Epithelial cell of prostate (primary cell): ENCODE measurements at regions not wholly inside any gene's neighbourhood (a gene's known extent, or its start where the extent isn't known, plus 50 kb on each side); places are given as distances from the start of the nearest gene placed in this dataset.

Experiments
- DNase-seq: peaks from one replicate; pipeline ENCODE4 v3.0.0-alpha.2; 2011; ENCODE audit warnings: low read depth, low spot score
- H3K27ac ChIP-seq: fragments of 450-650 bp; 2 replicates; pipeline ENCODE4 v1.5.1; 2017; ENCODE audit warnings: mild to moderate bottlenecking

DNA sequence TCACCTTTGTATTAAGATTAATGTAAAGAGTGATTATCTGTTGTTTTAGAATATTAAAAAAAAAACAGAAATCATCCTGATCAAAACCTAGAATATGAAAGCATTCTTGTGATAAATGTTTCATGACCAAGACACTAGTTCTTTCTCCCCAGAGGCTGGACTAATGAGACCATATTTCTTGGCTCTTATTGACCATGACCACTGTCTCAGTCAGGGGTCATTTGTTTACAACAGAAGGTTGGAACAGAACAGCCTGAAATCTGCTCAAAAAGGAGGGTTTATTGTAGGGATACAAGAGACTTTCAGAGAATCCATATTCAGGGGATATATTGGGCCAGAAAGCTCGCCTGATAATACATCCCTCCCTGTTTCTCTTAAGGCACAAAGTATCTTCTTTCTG is 87.7 kb downstream of the TMEM30B start:
- H3K27ac ChIP-seq = no peak overlapping the region
- DNase-seq = no peak

GRCh38 chr14:61192989-61193388 is 88.1 kb downstream of the TMEM30B start:
- no peak overlapping the region for H3K27ac ChIP-seq
- DNase-seq = no peak

DNA sequence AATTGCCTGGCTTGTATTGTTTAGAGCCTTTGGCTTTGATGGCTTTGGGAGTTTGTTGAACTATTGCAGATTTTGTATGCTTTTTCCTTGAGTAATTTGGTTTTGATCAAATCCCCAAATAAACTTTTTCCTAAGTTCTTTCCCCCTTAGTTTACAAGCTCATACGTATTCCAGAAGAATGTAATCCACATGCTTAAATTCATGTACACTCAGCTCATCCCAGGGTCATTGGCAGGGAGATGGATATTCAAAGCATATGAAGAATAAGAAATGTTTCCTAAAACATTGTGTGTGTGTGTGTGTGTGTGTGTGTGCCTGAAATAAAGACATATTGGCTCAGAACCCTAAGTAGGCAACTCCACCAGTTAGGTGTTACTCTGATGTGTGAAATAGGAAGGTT is 89.4 kb downstream of the TMEM30B start:
- no peak overlapping the region for H3K27ac ChIP-seq
- DNase-seq = no peak

DNA sequence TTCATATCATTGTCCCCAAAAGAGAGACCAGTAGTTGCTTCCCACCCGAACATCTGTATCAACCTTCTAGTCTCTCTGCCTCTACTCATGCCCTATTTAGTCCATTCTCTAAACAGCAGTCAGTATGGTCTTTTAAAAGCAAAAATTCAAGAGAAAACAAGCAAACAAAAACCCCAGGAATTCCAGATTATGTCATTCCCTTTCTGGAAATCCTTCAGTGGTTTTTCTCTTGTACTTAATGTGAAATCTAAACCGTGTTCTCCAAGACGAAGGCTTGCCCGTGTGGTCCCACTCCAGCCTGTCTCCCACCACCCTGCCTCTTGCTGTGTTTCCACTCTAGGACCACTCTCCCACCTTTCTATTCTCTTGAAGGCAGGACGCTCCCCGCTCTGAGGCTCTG is 90.8 kb downstream of the TMEM30B start:
- H3K27ac ChIP-seq = no peak overlapping the region
- no peak for DNase-seq

DNA sequence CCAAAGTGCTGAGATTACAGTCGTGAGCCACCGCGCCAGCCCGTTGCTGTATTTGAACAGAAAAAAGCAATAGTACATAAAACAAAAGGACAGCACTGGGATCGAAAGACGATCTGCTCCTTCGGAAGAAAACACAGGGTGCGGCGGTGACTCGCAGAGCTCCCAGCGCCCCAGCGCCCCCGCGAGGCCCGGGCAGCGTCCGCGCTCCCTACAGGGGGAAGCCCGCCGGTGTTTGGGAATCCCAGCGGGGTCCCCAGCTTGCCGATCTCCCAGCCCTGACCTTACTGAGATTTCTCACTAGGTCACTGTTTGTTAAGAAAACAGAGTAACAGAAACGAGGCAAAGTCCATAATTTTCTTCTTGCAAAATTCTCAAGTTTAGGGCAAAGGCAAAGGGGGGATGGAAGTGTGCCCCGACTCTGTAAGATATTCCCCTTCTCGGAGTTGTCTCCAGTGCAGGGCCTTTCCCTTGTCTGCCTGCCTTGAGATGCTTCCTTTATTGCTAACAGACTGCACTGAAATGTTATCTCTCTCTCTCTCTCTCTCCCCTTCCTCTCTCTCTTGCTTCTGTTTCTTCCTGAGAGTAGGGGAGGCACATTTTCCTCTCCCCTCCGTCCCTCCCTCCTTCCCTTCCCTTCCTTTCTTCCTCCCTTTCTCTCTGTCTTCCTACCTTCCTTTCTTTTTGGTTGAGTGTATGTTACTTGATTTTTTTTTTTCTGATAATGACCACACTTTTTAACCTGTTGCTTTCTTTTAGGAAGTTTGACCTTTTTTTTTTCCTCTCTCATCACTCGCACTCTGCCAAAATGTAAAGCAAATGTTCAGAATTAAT is 91.9 kb downstream of the TMEM30B start:
- H3K27ac ChIP-seq = peak overlapping the region; percentile 26
- DNase-seq = no peak

DNA sequence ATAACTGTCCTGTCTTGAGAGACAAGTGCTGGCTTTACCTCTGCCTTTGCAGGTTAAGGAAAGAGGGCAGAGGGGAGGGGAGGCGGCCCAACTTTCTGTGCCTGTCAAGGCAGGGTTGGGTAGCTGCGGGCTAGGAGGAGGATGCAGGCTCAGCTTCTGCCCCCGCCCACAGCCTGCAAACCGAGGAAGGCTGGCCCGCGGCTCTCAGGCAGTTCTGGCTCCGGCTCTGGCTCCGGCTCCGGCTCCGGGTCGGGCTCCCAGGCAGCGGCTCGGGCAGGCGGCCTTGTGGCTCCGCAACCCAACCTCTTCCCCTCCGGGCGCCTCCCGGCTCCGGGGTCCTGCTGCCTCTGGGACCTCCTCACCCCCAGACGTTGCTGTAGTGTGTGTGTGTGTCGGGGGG is 92.9 kb downstream of the TMEM30B start:
- H3K27ac ChIP-seq = peak overlapping the region; percentile 26
- DNase-seq = no peak

DNA sequence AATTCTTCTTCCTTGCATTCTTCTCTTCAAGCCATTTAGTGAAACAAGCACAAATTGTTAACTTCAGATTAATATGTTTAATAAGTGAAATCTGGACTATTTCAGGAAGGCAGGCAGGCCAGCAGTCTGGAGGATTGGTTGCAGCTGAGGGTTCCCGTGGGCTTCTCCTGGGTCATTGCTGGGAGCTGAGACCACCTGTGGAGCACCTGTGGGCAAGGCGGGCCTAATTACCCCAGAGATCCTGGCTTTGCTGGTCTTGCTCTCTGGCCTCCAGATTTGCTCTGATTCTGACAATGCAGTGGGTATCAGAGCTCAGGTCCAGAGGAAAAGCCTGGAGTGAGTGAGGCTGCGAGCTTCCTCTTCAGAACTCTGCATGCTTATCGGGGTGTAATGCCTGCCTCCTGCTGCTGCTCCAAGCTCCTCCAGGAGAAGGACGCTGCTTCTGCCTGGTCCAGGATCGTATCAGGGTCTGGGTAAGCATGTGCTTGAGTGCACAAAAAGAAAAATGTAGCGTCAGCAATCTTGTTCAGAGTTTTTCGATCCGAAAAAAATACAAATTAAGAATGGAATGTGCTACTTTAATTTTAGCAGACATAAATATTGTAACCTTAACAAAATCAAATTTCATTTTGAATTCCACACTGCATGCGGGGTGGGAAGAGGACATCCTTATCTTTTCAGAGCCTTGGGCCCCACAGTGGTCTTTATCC is 93.8 kb downstream of the TMEM30B start:
- no peak for DNase-seq
- H3K27ac ChIP-seq = no peak overlapping the region

GRCh38 chr14:61186341-61187195 is 94.6 kb downstream of the TMEM30B start:
- no peak for DNase-seq
- H3K27ac ChIP-seq = no peak overlapping the region

DNA sequence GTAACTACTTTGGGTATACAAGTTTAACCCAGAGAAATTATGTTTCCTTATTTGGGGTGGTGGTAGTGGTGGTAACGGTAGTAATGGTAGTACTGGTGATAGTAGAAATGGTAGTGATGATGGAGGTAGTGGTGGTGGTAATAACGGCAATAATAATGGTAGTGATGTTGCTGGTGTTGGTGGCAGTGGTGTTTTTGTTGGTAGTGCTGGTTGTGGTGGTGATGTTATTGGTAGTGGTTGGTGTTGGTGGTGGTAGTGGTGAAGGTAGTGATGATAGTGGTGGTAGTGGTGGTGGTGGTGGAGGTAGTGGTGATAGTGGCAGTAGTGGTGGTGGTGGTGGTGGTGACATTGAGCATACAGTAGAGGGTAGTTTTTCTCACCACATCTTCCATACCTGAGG is 95.6 kb downstream of the TMEM30B start:
- no peak overlapping the region for H3K27ac ChIP-seq
- DNase-seq = no peak

DNA sequence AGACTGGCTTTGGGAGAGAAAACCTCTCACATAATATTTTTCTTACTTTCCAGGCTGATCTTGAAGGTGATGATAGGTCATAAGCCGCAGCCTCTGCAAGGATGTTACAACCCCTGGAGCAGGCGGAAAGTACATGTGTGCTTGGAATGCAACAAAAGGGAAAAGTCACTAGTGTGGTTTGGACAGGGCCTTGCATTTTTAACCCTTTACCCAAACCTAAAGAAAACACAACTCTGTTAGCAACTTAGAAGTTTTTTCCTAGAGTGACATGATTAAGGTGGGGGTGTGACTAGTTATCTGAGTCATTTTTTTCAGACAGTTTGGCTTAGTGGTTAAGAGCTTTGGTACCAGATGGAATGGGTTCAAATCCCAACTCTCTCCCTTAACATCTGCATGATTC is 97.0 kb downstream of the TMEM30B start:
- H3K27ac ChIP-seq = peak overlapping the region; percentile 39
- no peak for DNase-seq

GRCh38 chr14:61183196-61183885 is 97.8 kb downstream of the TMEM30B start:
- H3K27ac ChIP-seq = peak overlapping the region; percentile 39
- DNase-seq = no peak

GRCh38 chr14:61179796-61180398 is 101.2 kb downstream of the TMEM30B start:
- no peak overlapping the region for H3K27ac ChIP-seq
- no peak for DNase-seq

DNA sequence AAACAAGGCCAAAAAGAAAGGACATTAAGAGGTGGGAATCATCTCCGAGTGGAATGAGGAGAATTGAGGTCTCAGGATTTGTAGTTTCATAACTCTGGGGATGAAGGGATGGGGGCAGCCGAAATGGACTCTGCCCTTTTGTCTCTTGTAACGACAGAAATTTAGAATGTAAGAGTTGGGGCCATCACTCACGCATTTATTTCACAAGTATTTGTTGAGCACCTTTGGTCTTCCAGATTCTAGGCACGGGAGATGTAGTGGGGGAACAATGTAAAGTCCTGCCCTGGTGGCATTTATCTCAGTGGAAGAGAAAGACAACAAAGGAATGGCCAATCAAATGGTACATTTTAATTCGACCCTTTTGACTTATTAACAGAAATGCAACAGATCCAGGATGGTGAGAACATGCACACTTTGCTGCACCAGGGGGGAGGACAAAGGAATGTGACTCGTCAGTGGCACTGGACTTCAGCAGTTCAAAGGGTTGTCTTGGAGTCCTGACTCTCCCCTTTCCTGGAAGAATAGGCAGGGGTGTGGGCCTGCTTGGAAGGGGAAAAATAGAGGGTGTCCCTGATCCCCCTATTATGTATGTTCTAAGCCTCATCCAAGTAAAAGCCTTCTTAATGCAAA is 102.0 kb downstream of the TMEM30B start:
- peak overlapping the region; percentile 99 for H3K27ac ChIP-seq
- no peak for DNase-seq

GRCh38 chr14:61178226-61179060 is 102.7 kb downstream of the TMEM30B start:
- peak overlapping the region; percentile 99 for H3K27ac ChIP-seq
- peak; percentile 64 for DNase-seq

DNA sequence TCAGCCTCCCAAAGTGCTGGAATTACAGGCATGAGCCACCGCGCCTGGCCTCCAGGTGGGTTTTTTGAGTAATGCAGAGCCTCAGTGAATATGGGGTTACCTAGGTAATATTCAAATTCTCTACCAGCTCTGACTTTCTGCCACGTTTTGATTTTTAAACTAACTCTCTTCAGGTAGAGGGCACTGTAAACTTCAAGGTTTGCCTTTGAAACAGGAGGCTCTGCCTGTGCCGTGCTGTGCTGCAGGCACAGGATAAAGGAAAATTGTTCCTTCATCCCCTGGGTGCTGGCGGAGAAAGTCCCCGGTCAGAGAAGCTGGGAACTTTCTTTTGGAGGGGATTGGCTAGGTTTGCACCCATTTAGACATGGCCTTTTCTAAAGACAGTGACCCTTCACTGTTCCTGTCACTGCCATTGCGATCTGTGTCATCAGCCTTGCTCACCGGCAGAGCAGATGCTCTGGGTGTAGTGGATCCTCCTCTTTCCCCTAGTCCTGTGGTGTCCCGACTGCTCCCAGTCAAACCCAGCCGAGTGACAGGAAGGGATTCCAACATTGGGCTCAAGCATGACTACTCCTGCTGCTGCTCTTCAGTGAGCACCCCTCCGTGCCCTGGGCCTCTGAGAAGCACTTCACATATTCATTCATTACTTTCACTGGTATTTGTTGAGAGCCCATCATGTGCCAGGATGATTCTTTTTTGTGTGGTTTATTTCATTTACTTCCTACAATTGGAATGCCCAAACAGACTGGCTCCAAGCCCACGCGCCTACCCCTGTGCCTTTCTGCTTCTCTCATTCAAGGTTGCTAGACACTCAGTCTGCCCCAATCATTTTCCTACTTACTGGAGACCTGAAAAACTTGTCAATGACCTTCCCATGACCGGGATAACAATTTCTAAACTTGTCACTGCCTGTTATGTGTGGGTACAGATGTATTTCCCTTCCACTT is 103.6 kb downstream of the TMEM30B start:
- H3K27ac ChIP-seq = peak overlapping the region; percentile 99
- no peak for DNase-seq

- peak overlapping the region; percentile 99 for H3K27ac ChIP-seq
- no peak for DNase-seq
Observed at GRCh38 chr14:61176686-61177085, 104.5 kb downstream of the TMEM30B start.

- H3K27ac ChIP-seq = no peak overlapping the region
- no peak for DNase-seq
Observed at GRCh38 chr14:61174987-61175386, 106.2 kb downstream of the TMEM30B start.
